Epithelial cell of prostate (primary cell): ENCODE measurements at regions not wholly inside any gene's neighbourhood (a gene's known extent, or its start where the extent isn't known, plus 50 kb on each side); places are given as distances from the start of the nearest gene placed in this dataset.

Experiments
- DNase-seq: peaks from one replicate; pipeline ENCODE4 v3.0.0-alpha.2; 2011; ENCODE audit warnings: low read depth, low spot score
- H3K27ac ChIP-seq: fragments of 450-650 bp; 2 replicates; pipeline ENCODE4 v1.5.1; 2017; ENCODE audit warnings: mild to moderate bottlenecking

GRCh38 chr21:15149600-15150224, 84.9 kb upstream of the NRIP1 start:
- no peak for DNase-seq
- H3K27ac ChIP-seq: no peak overlapping the region

GRCh38 chr21:15151385-15152103, 86.7 kb upstream of the NRIP1 start:
- no peak for DNase-seq
- no peak overlapping the region for H3K27ac ChIP-seq

- H3K27ac ChIP-seq: no peak overlapping the region
- DNase-seq: no peak
These were observed 87.8 kb upstream of the NRIP1 start for GRCh38 chr21:15152591-15152990.

GRCh38 chr21:15159382-15160020, 94.7 kb upstream of the NRIP1 start:
- no peak for DNase-seq
- H3K27ac ChIP-seq: no peak overlapping the region

- no peak overlapping the region for H3K27ac ChIP-seq
- DNase-seq: no peak
These were observed 95.3 kb upstream of the NRIP1 start for GRCh38 chr21:15160136-15160535.

- DNase-seq: no peak
- H3K27ac ChIP-seq: no peak overlapping the region
These were observed 98.1 kb upstream of the NRIP1 start for GRCh38 chr21:15162921-15163320.

- H3K27ac ChIP-seq: peak overlapping the region; percentile 29
- no peak for DNase-seq
These were observed 99.5 kb upstream of the NRIP1 start for GRCh38 chr21:15164273-15164672.

- DNase-seq: peak; percentile 14
- H3K27ac ChIP-seq: peak overlapping the region; percentile 29
These were observed 100.0 kb upstream of the NRIP1 start for GRCh38 chr21:15164678-15165303.

- no peak overlapping the region for H3K27ac ChIP-seq
- DNase-seq: no peak
These were observed 105.8 kb upstream of the NRIP1 start for GRCh38 chr21:15170614-15171013.

GRCh38 chr21:15171546-15171945, 106.7 kb upstream of the NRIP1 start:
- no peak overlapping the region for H3K27ac ChIP-seq
- DNase-seq: no peak

- no peak overlapping the region for H3K27ac ChIP-seq
- DNase-seq: no peak
These were observed 108.2 kb upstream of the NRIP1 start for GRCh38 chr21:15172963-15173362.

- H3K27ac ChIP-seq: no peak overlapping the region
These were observed 110.1 kb upstream of the NRIP1 start for GRCh38 chr21:15174923-15175322.

GRCh38 chr21:15182731-15183130, 117.9 kb upstream of the NRIP1 start:
- DNase-seq: no peak
- H3K27ac ChIP-seq: no peak overlapping the region

More at GRCh38 chr21:15174923-15175322, 110.1 kb upstream of the NRIP1 start:
- no peak for DNase-seq

GRCh38 chr21:15183813-15184257, 119.0 kb upstream of the NRIP1 start:
- H3K27ac ChIP-seq: peak overlapping the region; percentile 75
- DNase-seq: peak; percentile 68

- H3K27ac ChIP-seq: no peak overlapping the region
- no peak for DNase-seq
These were observed 125.6 kb upstream of the NRIP1 start for GRCh38 chr21:15190412-15190811.

GRCh38 chr21:15190837-15191236, 126.0 kb upstream of the NRIP1 start:
- H3K27ac ChIP-seq: no peak overlapping the region
- no peak for DNase-seq

GRCh38 chr21:15191342-15191741, 126.5 kb upstream of the NRIP1 start:
- no peak overlapping the region for H3K27ac ChIP-seq
- no peak for DNase-seq

- peak overlapping the region; percentile 55 for H3K27ac ChIP-seq
- peak; percentile 87 for DNase-seq
These were observed 127.4 kb upstream of the NRIP1 start for GRCh38 chr21:15192243-15192642.

GRCh38 chr21:15193937-15194336, 129.1 kb upstream of the NRIP1 start:
- H3K27ac ChIP-seq: no peak overlapping the region
- no peak for DNase-seq

- no peak for DNase-seq
- H3K27ac ChIP-seq: no peak overlapping the region
These were observed 130.3 kb upstream of the NRIP1 start for GRCh38 chr21:15195104-15195503.

GRCh38 chr21:15195768-15196167, 131.0 kb upstream of the NRIP1 start:
- no peak for DNase-seq
- no peak overlapping the region for H3K27ac ChIP-seq
